ENCODE measurements at regions not wholly inside any gene's neighbourhood (a gene's known extent, or its start where the extent isn't known, plus 50 kb on each side); places are given as distances from the start of the nearest gene placed in this dataset.

GRCh38 chr5:163759000-163759704, 253.7 kb downstream of the MAT2B start:
- Histone ChIP-seq H2AFZ (ENCODE audit: low read length) (no peak overlapping the region), H3K9me3 (ENCODE audit: low read length) (no peaks in the 10 kb centered on the region), H3K4me2 (ENCODE audit: low read depth, low read length) (no peak overlapping the region), H3K4me3 (replicated peaks in 1 of 3; ENCODE audit: insufficient read depth in 1 of 3, low read depth in 2 of 3, low read length in 3 of 3) (no peak overlapping the region), H4K20me1 (ENCODE audit: insufficient read depth, low read length) (no peaks in the 10 kb centered on the region), H3K36me3 (replicated peaks in 1 of 2; ENCODE audit: control insufficient read depth in 1 of 2, insufficient read depth in 2 of 2, low read length in 2 of 2) (no peaks in the 10 kb centered on the region), H3K79me2 (ENCODE audit: insufficient read depth, low read length) (no peaks in the 10 kb centered on the region), H3K9ac (ENCODE audit: insufficient read depth, low read depth, low read length) (no peak overlapping the region), H3K27me3 (ENCODE audit: control insufficient read depth in 1 of 2, insufficient read depth in 2 of 2, low read length in 2 of 2) (no peaks in the 10 kb centered on the region), H3K27ac (ENCODE audit: extremely low read length, insufficient read depth, low read length) (no peak overlapping the region), H3K4me1 (ENCODE audit: insufficient read depth, low read length) (no peaks in the 10 kb centered on the region)
- in situ Hi-C loops (cut with HindIII; ENCODE audit: extremely low pct_ligation_motif_present, low pct_unique_long_range_greater_than_20kb): no loop called here
- CTCF ChIA-PET (ENCODE audit: low intra/inter-chr PET ratio, low total read pairs): no interaction called here
- 14% methylated on average over 4 of the region's 4 CpGs for WGBS (ENCODE audit: low lambda C conversion rate)
- intact Hi-C loops (cut with micrococcal nuclease; ENCODE audit: unreplicated experiment): no loop called here
- no TSS peak for BruUV-seq (replicated peaks)
- no peak for FAIRE-seq
- POLR2A ChIA-PET: no interaction called here
- TF ChIP-seq REXO4 (CRISPR knock-in tag; IDR thresholded peaks at IDR 0.05; ENCODE audit: borderline replicate concordance) (no peak), SYNCRIP (IDR thresholded peaks at IDR 0.05; ENCODE audit: insufficient read depth, low read depth, low read length) (no peak), ZNF280D (CRISPR knock-in tag; IDR thresholded peaks at IDR 0.05) (no peak), ZNF543 (CRISPR knock-in tag; IDR thresholded peaks at IDR 0.05) (no peak), RELA (CRISPR knock-in tag; IDR thresholded peaks at IDR 0.05) (no peak), ZSCAN9 (CRISPR knock-in tag; IDR thresholded peaks at IDR 0.05; ENCODE audit: borderline replicate concordance) (no peak), ZNF800 (CRISPR knock-in tag; IDR thresholded peaks at IDR 0.05) (no peak), NR0B2 (CRISPR knock-in tag; IDR thresholded peaks at IDR 0.05) (no peak), ERF (CRISPR knock-in tag; IDR thresholded peaks at IDR 0.05) (no peak), ZBTB38 (CRISPR knock-in tag; IDR thresholded peaks at IDR 0.05) (no peak), FOSL2 (CRISPR knock-in tag; IDR thresholded peaks at IDR 0.05) (no peak)
- no peak for ATAC-seq
- no peak for DNase-seq (ENCODE audit: low spot score)
